Right renal pelvis (tissue), 4 donors: ENCODE measurements at regions not wholly inside any gene's neighbourhood (a gene's known extent, or its start where the extent isn't known, plus 50 kb on each side); places are given as distances from the start of the nearest gene placed in this dataset.

ENCODE experiments used
- DNase-seq, 4 donors: peaks; one replicate each; pipeline ENCODE4 v3.0.0-alpha.2; 2013; ENCODE audit warnings: low read depth in 4 of 4, low spot score in 3 of 4, missing footprints in 1 of 4

- DNase-seq: no peak
Observed at GRCh38 chr2:13921245-13921644, 711.3 kb upstream of the LRATD1 start.

GRCh38 chr2:13923823-13924222 is 708.7 kb upstream of the LRATD1 start:
- DNase-seq: no peak

DNA sequence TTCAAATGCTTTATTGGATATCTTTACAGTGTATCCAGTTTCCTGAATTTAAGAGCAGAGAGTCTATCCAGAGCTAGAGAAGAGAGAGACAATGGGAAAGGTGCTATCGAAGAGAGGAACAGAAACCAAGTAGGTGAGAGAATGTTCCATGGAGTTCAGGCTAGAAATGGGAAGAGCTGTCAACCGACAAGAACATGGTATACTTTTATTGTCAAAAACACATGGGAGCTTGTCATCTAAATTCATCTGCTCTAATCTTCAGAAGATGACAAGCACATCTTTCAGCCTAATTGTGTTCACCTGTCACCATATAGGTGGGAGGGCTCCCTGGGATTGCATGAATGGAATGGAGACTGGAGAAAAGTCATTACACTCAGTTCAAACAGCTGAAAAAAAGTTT is 690.4 kb upstream of the LRATD1 start:
- no peak for DNase-seq

DNA sequence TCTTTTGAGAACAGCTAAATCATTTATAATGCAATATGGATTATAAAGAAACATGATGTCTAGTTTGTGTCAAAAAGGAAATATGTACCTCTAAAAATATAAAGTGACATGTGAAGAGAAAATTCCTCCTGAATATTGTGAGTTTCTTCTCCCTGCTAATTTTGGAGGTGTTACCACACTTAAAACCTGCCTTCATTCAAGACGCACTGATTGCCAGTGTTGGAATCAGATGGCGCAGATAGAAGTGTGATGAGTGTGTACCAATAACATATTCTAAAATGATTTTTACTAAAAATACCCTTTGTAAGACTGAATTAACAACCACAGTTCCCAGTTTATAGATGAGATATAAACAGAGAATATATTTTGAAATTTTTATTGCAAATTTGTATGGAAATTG is 681.8 kb upstream of the LRATD1 start:
- DNase-seq: no peak

- DNase-seq: no peak
Observed at GRCh38 chr2:13968811-13969210, 663.7 kb upstream of the LRATD1 start.

DNA sequence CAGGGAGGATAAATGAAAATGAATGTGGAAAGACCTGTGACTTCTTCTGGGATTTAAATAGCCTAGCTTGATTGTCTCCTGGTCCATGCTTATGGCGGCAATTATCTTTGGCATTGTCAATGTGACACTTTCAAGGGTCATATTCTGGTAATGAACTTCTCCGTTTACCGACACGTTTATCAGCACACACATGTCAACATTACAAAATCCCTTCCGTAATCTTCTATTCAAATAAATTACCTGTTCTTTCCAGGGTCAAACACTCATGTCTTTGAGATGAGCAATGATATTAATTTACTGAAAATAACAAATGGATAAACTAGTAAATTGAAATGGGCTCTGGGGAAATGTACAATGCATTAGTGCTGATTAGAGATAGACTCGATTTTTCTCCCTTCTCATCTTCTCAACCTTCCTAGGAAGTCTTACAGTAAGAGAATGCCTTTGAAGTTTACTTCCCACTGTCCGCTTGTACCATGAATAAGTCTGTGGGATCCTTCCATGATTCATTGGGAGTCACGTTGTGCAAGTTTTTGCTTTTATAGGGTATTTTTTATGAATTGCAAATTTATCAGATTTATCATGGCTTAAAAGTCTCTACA is 646.3 kb upstream of the LRATD1 start:
- DNase-seq: no peak

- DNase-seq: no peak
Observed at GRCh38 chr2:13996527-13996926, 636.0 kb upstream of the LRATD1 start.

- DNase-seq: no peak
Observed at GRCh38 chr2:14011190-14011589, 621.3 kb upstream of the LRATD1 start.

DNA sequence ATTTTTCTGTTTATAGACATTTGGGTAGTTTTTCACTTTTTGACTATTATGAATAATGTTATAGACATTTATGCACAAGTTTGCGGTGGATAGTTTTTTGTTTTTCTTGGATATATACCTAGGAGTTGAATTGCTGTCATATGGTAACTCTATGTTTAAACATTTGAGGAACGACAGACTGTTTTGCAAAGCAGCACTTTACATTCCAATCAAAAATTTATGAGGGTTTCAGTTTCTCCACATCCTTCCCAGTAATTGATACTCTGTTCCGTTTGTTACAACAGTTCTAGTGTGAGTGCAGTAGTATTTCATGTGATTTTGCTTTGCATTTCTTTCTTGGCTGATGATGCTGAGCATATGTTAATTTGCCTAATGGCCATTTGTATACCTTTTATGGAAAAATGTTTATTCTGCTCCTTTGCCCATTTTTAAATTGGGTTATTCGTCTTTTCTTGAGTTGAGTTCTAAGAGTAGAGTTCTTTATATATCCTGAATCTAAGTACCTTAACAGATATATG is 617.3 kb upstream of the LRATD1 start:
- DNase-seq: no peak

DNA sequence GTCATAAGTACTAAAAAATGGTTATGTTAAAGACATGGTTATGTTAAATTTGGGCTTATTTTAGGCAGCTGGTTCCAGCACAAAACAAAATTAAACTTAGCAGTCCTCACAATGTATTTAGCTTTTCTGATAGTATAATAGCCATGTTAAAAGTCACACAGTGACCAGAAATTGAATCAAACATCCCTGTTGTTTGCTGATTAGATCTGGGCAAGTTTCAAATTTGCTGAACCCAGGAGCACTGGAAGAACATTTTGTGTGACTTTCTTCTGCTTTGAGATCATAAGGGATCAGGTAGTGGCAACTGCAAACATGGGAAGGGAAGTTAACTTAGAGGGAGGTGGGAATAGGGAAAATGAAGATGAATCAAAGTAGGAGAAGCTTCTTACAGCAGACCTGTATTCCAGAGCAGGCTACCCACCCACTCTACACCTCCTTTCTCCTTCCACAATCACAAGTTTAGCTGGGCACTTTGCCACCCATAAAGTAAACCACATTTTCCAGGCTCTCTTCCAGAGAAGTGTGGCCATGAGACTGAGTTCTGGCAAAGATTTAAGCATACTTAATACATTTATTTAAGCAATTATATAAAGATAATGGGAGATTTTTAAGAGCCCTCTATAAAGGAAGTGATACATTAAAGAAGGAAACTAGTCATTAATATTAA is 616.1 kb upstream of the LRATD1 start:
- DNase-seq: no peak

GRCh38 chr2:14018620-14019019 is 613.9 kb upstream of the LRATD1 start:
- no peak for DNase-seq

DNA sequence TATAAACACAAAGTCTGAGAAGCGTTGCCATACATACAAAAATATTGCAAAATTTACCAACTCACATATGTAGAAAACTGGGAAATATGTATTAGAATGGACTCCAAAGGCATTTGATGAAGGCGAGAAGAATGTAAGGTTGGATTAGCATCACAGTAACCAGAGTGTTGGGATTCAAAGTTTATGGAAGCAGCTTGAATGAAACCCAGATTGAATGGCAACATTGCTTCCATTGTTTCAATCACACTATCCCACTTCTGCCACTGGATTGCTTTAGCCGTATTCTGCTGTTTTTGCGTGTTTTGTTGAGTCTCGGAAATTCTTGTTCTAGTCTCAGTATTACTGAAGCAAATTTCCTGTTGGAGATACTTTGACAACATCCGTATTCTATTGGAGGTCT is 609.0 kb upstream of the LRATD1 start:
- DNase-seq: no peak

DNA sequence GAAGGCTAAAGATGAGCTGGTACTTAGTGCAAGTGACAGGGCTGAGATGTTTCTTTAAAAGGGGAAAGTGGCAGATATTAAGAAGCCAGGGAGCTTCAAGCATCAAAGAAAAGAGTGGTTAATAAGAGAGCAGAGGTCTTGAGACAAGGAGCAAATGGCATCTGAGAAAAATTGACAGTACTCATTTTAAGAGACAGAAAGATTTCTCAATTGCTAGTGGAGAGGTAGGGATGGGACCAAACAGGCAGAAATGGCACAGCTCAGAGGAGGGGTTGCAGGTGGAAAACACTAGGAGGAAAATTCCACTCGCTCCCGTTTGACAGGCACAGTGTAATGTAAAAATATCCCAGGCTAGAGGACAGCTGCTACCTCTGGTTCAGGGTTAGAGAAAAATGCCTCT is 593.4 kb upstream of the LRATD1 start:
- no peak for DNase-seq

DNA sequence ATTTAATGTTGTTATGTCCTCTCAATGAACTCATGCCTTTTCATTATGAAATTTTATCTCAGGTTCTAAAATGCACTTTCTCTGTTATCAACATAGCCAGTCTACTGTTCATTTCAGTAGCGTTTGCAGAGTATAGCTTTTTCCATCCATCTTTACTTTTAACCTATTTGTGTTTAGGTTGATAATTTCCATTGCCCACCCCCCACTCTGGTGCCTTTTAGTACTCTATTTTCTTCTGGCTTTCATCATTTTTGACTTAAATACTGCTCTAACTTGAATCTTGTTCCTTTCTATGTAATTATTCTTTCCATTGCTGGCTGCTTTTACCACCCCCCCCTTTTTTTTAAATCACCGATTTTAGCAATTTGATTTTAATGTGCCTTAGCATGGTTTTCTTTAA is 585.0 kb upstream of the LRATD1 start:
- no peak for DNase-seq

GRCh38 chr2:14051401-14051800 is 581.1 kb upstream of the LRATD1 start:
- no peak for DNase-seq

DNA sequence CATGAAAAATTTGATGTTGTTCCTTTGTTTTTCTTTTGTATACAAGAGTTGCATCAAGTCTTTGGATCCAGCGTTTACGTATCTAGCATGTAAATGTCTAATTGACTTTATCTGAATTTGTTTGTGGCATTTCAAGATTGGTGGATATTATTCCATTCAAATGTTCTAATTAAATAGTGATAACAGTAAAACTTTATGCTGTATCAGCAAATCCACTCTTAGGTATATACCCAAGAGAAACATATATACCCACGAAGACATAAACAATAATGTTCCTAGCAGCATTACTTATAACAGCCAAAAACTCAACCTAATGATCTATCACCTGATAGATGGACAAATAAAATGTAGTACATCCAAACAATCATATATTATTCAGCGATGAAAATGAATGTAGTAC is 579.4 kb upstream of the LRATD1 start:
- DNase-seq: no peak

- no peak for DNase-seq
Observed at GRCh38 chr2:14064346-14064745, 568.2 kb upstream of the LRATD1 start.

DNA sequence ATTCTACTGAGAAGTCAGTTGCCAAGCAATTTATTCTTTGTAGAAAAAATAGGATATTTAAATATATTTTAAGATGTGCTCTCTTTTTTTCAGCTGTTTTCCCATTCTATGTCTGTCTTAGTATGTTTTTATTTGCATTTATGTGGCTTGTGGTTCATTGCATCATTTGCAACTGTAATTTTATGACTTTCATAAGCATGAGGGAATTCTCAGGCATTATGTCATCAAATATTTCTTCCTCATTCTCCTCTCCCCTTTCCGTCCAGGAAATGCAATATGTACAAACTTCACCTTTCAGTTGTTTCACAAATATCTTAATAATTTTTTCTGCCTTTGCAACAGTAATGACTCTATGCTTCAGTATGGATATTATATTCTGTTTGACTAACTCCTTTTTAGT is 560.2 kb upstream of the LRATD1 start:
- no peak for DNase-seq

DNA sequence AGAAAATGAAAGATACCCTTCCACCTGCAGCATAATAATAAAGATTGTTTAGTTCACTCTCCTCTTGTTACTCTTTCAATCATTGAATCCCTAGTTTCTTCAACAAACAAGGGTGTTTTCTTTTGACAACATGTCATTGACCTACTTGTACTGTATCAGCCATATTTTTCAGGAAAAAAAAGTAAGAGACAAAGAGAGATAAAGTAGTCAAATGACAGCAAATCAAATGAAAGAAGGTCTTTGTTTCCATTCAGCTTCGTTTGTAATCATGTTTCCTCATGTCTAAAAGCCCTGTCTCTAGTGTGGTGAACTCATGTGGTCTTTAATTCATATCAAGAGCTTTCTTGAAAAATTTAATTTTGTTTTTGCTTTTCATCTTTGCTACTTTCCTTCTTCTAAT is 557.8 kb upstream of the LRATD1 start:
- DNase-seq: no peak

DNA sequence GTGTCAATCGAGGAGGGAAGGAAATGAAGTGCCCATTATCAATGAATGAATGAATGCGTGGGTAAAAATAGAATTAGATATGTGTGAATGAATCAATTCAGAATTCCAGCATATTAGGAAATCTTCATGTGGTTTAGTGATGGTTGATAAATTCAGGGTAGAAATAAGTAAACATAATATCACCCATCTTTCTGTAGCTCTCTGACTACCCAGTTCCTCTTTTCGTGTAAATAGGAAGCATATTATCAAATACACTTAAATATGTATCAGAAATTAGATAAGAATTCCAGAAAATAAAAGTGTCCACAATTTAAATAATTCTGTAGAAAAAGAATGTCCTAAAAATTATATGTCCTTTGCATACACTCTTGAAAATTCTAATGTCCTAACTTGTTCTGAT is 552.9 kb upstream of the LRATD1 start:
- DNase-seq: no peak

- no peak for DNase-seq
Observed at GRCh38 chr2:14081521-14081920, 551.0 kb upstream of the LRATD1 start.

DNA sequence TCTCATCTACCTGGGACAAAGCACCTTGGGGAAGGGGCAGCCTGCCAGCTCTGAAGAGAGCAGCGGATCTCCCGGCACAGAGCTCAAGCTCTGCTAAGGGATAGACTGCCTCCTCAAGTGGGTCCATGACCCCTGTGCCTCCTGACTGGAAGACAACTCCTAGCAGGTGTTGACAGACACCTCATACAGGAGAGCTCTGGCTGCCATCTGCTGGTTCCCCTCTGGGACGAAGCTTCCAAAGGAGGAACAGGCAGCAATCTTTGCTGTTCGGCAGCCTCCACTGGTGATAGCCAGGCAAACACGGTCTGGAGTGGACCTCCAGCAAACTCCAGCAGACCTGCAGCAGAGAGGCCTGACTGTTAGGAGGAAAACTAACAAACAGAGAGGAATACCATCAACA is 549.9 kb upstream of the LRATD1 start:
- no peak for DNase-seq

DNA sequence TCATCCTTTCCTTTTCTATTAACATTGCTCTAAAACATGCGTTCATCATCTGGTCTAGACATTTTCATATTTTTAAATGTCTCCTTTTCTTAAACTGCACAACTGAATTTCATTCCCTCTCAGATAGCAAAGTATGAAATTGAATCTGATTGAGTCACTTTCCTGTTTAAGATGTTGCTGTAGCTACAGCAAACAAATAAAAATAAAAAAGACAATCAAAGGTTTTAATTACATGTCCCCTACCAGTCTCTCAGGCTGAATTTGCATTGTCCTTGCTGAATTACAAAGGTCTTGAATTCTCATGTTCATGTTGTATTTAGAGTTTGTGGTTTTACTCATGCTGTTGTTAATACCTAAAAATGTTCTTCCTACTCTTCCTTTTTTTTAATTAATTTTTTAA is 537.9 kb upstream of the LRATD1 start:
- no peak for DNase-seq
